Tibial nerve (tissue), 4 donors: ENCODE measurements at regions not wholly inside any gene's neighbourhood (a gene's known extent, or its start where the extent isn't known, plus 50 kb on each side); places are given as distances from the start of the nearest gene placed in this dataset.

ENCODE experiments used
- DNase-seq, 2 donors: peaks; one replicate each; pipeline ENCODE4 v3.0.0-alpha.2; 2019; ENCODE audit warnings: low spot score in 2 of 2
- H3K27ac ChIP-seq, 4 donors: fragments of 200-600 bp; sonication (generic) in 3 of 4; one replicate each; pipeline ENCODE4 v1.5.1; 2017 to 2019; ENCODE audit warnings: mild to moderate bottlenecking in 1 of 4
- H3K27me3 ChIP-seq, 2 donors: fragments of 200-600 bp; sonication (generic) in 1 of 2; one replicate each; pipeline versions ENCODE4 v1.5.1 to v1.6.0; 2017 to 2019
- H3K36me3 ChIP-seq, 3 donors: fragments of 200-600 bp; sonication (generic); one replicate each; pipeline ENCODE4 v1.5.1; 2018 to 2019
- H3K4me1 ChIP-seq, 4 donors: fragments of 200-600 bp; sonication (generic) in 3 of 4; one replicate each; pipeline ENCODE4 v1.5.1; 2017 to 2019
- H3K4me3 ChIP-seq, 4 donors: fragments of 200-600 bp; sonication (generic) in 3 of 4; one replicate each; pipeline ENCODE4 v1.5.1; 2017 to 2019; ENCODE audit warnings: mild to moderate bottlenecking in 1 of 4, moderate library complexity in 1 of 4
- H3K9me3 ChIP-seq, 4 donors: fragments of 200-600 bp; sonication (generic) in 3 of 4; one replicate each; pipeline ENCODE4 v1.5.1; 2017 to 2019
- CTCF ChIP-seq, 5 experiments: fragments of 200-600 bp in 3 of 5; fragments of 450-650 bp in 2 of 5; sonication (generic) in 3 of 5; IDR thresholded peaks; one replicate each; pipeline ENCODE4 v1.5.1; 2016 to 2019; ENCODE audit warnings: antibody characterized with exemption in 5 of 5, mild to moderate bottlenecking in 3 of 5, moderate library complexity in 2 of 5
- EP300 ChIP-seq, 2 donors: sonication (generic); formaldehyde crosslinking; IDR thresholded peaks; one replicate each; pipeline ENCODE4 v1.6.1; 2017; ENCODE audit warnings: antibody characterized with exemption in 2 of 2, mild to moderate bottlenecking in 1 of 2
- POLR2A ChIP-seq, 2 donors: fragments of 450-650 bp; IDR thresholded peaks; one replicate each; pipeline ENCODE4 v1.6.1; 2017; ENCODE audit warnings: antibody characterized with exemption in 2 of 2, mild to moderate bottlenecking in 2 of 2, moderate library complexity in 2 of 2
- WGBS, 2 donors: methylation state at CpG; one replicate each; pipeline ENCODE4 v1.1.5; 2018; 5-methylcytosine and 5-hydroxymethylcytosine counted together

GRCh38 chrX:74216421-74216820, 87.6 kb upstream of the ZCCHC13 start:
- Histone ChIP-seq H3K27me3 (no peaks in the 10 kb centered on the region), H3K4me1 (no peaks in the 10 kb centered on the region), H3K27ac (no peak overlapping the region), H3K4me3 (no peak overlapping the region), H3K36me3 (peaks cover 0 to 30% (median 0%) of the 10 kb centered on the region in 3 donors), H3K9me3 (no peaks in the 10 kb centered on the region)
- DNase-seq: no peak
- TF ChIP-seq CTCF (IDR thresholded peaks at IDR 0.05): no peak
- no peak for TF ChIP-seq POLR2A (IDR thresholded peaks at IDR 0.05)
- TF ChIP-seq EP300 (IDR thresholded peaks at IDR 0.05): no peak

- H3K4me1 ChIP-seq: no peaks in the 10 kb centered on the region
- H3K9me3 ChIP-seq: no peaks in the 10 kb centered on the region
- no peak for DNase-seq
- peaks cover 0 to 49% (median 0%) of the 10 kb centered on the region in 3 donors for H3K36me3 ChIP-seq
- no peak for TF ChIP-seq POLR2A (IDR thresholded peaks at IDR 0.05)
- no peak for TF ChIP-seq CTCF (IDR thresholded peaks at IDR 0.05)
- TF ChIP-seq EP300 (IDR thresholded peaks at IDR 0.05): no peak
- no peak overlapping the region for H3K4me3 ChIP-seq
- no peak overlapping the region for H3K27ac ChIP-seq
- 97 to 100% methylated on average over 1 of the region's 1 CpG for WGBS, 2 donors
- H3K27me3 ChIP-seq: no peaks in the 10 kb centered on the region
Observed at GRCh38 chrX:74211911-74212310, 92.1 kb upstream of the ZCCHC13 start.

GRCh38 chrX:74207539-74207938, 96.4 kb upstream of the ZCCHC13 start:
- DNase-seq: no peak

GRCh38 chrX:74195605-74196004, 108.4 kb upstream of the ZCCHC13 start:
- H3K9me3 ChIP-seq: no peaks in the 10 kb centered on the region
- no peak overlapping the region for H3K27ac ChIP-seq
- peaks cover 0 to 5% of the 10 kb centered on the region in 2 donors for H3K27me3 ChIP-seq
- no peaks in the 10 kb centered on the region for H3K4me1 ChIP-seq
- DNase-seq: no peak
- peaks cover 0 to 10% (median 0%) of the 10 kb centered on the region in 3 donors for H3K36me3 ChIP-seq
- no peak for TF ChIP-seq POLR2A (IDR thresholded peaks at IDR 0.05)
- no peak for TF ChIP-seq CTCF (IDR thresholded peaks at IDR 0.05)
- no peak for TF ChIP-seq EP300 (IDR thresholded peaks at IDR 0.05)
- H3K4me3 ChIP-seq: no peak overlapping the region

More at GRCh38 chrX:74207539-74207938, 96.4 kb upstream of the ZCCHC13 start:
- Histone ChIP-seq H3K9me3 (no peaks in the 10 kb centered on the region), H3K27me3 (peaks cover 0 to 4% of the 10 kb centered on the region in 2 donors), H3K27ac (no peak overlapping the region), H3K4me1 (no peaks in the 10 kb centered on the region), H3K4me3 (no peak overlapping the region), H3K36me3 (peaks cover 0 to 46% (median 0%) of the 10 kb centered on the region in 3 donors)
- 80 to 100% methylated on average over 3 of the region's 3 CpGs for WGBS, 2 donors
- TF ChIP-seq EP300 (IDR thresholded peaks at IDR 0.05) (no peak), CTCF (IDR thresholded peaks at IDR 0.05) (no peak), POLR2A (IDR thresholded peaks at IDR 0.05) (no peak)

GRCh38 chrX:74195120-74195519, 108.9 kb upstream of the ZCCHC13 start:
- Histone ChIP-seq H3K4me1 (no peaks in the 10 kb centered on the region), H3K36me3 (peaks cover 0 to 10% (median 0%) of the 10 kb centered on the region in 3 donors), H3K27me3 (peaks cover 0 to 5% of the 10 kb centered on the region in 2 donors), H3K4me3 (no peak overlapping the region), H3K27ac (no peak overlapping the region), H3K9me3 (no peaks in the 10 kb centered on the region)
- no peak for DNase-seq
- no CpG with 5 or more reads among the region's 2 CpGs for WGBS, 2 donors
- no peak for TF ChIP-seq EP300 (IDR thresholded peaks at IDR 0.05)
- no peak for TF ChIP-seq CTCF (IDR thresholded peaks at IDR 0.05)
- no peak for TF ChIP-seq POLR2A (IDR thresholded peaks at IDR 0.05)
